CD4-positive, alpha-beta T cell treated with Interleukin-15 for 4 hours (primary cell): ENCODE measurements at regions not wholly inside any gene's neighbourhood (a gene's known extent, or its start where the extent isn't known, plus 50 kb on each side); places are given as distances from the start of the nearest gene placed in this dataset.

Experiments used
- DNase-seq: peaks from one replicate; pipeline ENCODE4 v3.0.0-alpha.2; 2020; ENCODE audit warnings: low spot score

DNA sequence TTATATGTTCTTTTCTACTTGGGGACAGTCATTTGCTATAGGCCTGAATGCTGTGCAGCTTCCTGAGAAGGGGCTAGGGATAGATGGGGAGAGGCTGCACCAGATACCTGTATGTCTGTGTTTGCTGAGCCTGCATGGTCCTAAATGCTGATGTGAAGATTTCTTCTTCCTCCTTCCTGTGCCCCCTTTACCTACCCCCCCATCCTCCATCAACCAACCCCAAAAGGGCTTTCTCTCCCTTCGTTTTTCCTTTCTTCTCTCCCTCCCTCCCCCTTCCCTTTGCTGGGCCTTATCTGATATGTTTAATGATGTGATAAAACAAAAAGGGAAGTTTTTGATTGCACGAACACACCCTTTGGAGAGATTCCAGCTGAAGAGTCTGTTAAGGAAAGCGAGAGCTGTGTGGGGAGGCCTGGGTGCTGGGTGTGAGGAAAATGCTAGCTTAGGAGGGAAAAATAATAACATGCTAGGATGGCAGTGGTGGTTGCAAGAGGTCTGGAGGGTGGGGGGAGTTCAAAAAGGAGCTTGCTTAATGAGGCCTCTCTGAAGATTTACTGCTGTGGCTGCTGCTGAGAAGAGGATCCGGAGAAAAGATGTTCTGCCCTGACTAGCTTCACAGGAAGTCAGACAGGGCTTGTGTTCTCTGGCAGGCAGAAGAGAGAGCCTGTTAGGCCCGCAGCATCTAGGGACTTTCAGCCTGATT, 101.8 kb downstream of the SAMD9 start:
- no peak for DNase-seq

DNA sequence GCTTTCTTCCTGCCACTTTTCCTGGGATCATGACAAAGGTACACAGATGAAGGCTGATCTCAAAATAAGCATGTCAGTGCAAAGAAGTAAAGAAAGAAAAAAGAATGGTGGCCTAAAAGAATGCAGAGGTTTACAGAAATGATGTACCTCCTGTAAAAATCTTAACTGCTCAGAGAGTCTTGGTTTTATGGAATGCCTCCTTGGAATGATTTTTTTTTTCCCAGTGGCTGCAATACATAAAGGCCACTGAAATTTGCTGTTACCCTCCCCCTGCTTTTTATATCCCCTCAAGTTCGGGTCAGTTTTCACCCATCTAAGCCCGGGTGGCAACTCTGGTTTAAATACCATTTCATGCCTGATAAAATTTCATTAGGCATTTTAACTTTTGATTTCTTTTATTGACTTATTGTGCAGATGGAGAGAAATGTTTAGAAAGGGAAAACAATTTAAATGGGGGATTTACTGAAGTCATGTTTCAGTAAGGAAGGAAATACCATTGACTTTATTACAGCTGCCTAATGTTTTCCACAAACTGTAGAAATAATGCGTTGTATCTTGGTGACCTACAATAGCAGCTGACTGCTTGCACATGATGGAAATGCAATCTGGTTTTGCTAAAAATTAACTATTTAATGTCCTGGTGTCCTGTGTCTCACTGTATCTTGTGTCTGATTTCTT, 102.5 kb downstream of the SAMD9 start:
- DNase-seq, result no peak

DNA sequence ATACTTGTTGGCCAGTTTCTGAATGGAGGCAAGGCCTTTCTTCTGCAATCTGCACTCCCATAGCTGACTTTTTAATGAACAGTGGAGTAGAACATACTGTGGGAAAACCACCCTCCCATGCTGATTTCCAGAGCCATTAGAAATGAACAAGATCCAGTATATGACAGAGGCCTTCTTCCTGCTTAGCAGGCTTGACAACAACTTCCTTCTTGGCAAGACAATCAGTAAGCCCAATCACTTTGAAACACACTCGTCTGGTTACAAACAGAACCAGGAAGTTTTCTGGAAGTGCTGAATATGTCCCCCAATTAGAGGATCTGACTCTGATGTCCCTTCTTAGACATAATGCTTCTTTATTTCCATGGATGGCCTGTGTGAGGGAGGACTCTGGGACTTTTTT, 103.4 kb downstream of the SAMD9 start:
- no peak for DNase-seq

DNA sequence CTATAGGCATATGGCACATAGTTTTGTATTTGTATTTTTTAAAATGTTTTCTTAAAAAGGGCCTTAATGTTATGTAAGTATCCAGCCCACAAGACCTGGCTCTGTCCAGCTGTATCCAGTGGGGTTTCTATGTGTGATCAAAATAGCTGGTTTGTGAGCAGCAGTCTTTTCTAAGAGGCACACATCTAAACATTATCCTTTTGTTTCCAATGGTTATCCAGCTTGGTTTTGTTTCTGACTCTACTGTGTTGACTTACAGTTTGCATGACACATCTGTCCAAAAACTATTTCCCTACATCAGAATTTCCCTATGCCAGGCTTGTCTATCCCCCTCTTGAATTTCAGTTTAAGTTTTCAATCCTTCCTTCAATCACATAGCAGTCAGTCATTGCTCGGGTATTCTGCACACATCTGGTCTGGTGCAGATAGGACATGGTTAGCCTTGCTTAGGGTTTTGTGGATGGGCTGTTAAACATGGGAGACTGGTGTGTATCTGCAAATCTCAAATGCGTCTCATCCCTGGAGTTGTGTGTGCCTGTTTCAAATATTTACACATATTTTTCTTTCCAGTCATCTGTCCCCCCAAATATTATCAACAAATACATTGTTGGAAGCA, 104.2 kb downstream of the SAMD9 start:
- DNase-seq, result no peak

DNA sequence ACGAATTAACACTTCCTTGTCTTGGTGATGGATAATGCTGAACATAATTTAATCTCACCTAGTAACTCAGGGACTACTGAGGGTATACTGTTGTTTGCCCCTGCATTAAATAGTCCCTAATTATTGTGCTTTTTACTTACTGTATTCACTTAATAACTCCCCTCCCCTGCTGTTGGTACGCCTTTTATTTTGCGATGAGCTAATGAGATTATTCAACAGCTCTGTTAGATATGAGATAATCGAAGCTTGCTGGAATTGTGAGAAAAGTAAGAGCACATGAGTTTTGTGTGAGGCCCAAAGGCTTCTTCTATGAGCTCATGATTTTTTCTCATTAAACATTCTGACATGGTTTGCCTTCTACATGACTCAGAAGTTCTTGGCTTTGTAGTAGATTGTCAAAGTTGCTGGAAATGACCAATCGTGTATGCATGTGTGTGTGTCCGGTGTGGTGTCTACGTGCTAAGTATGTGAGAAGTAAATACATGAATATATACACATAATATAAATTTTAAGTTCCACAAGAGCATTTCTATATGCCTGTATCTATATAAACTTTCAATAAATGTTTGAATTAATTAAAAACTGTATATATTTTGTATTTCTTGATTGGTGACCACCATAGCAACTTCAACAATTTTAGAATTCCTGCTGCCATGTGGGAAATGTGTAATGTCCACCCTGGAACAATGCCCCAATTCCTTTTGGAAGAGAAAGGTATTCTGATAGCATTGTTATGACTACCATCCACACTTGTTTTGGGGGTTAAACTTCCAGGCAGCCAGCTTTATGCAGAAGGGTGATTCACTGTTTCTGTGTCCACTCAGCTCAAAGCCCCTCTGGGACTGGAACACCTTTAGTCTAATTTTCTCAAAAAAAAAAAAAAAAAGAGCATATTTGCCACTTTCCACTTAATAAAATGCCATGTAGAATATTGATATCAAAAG, 106.2 kb downstream of the SAMD9 start:
- DNase-seq, result no peak

DNA sequence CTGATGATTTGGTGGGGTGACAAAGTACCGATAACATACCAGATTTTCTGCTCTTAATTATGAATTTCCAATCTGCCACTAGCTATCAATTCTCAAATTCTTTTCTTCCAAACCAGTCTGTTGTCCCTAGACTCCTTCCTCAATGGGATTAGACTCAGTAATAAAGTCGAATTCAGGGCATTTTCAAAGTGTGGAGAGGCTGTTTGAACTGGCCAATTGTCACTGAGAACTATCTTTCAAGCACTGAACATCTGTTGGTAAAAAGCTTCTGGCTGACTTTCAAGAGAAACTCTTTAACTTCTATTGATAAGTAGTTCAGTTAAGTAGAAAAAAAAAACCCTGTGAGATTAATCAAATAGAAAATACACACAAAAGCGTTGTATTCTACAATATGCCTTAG, 108.9 kb downstream of the SAMD9 start:
- DNase-seq, result no peak

DNA sequence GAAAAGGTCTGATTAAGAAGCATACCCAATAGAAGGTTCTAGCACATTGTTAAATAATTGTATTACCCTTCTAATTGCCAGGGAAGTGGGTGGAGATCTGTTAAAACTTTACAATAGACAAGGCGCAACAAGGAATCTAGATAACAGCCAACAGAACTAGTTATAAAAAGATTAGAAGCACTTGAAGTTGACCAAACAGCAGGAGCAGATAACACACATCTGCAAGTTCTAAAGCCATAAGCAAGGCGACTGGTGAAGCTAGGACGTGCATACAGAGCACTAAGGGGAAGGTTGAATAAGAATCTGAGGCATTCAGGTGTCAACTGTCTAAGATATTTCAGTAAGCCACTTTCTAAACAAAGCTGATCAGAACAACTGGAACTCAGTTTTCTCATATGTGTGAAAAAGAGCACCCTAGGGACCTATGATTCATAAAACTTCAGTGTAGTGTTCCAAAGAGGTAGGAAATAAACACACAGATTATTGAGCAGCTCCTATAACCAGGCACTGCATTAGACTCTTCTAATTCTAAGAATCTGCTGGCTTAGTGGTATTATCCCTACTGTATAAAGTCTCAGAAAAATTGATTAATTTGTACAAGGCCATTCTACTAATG, 111.2 kb downstream of the SAMD9 start:
- no peak for DNase-seq

DNA sequence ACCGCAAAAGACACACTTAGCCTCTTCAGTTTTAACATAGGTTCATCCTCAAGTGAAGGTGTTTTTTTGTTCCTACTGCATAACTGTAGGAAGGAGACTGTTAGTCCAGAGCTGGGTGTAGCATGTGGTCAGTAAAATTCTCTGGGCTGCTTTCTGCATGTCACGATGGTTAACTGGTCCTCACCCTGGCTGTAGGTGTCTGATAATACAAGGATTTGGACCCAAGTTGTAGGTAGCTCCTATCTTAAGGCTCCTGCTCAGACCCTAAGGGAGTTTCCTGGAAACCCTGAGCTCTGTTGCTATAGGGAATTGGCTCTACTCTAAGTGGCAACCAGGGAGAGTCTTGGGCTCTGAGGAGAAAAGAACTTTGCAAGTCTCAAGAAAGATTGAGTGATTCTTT, 112.9 kb downstream of the SAMD9 start:
- no peak for DNase-seq

DNA sequence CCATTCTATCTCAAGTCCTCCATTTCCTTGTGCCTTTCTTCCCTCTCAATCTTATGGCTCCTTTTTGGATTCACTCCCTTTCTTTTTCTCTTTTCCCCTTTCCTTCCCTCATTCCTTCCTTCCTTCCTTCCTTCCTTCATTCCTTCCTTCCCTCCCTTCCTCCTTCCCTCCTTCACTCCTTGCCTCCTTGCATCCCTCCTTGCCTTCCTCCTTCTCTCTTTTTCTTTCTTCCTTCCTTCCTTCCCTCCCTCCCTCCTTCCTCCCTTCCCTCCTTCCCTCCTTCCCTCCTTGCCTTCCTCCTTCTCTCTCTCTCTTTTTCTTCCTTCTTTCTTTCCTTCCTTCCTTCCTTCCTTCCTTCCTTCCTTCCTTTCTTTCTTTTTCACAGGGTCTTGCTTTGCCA, 120.1 kb downstream of the SAMD9 start:
- DNase-seq, result no peak

DNA sequence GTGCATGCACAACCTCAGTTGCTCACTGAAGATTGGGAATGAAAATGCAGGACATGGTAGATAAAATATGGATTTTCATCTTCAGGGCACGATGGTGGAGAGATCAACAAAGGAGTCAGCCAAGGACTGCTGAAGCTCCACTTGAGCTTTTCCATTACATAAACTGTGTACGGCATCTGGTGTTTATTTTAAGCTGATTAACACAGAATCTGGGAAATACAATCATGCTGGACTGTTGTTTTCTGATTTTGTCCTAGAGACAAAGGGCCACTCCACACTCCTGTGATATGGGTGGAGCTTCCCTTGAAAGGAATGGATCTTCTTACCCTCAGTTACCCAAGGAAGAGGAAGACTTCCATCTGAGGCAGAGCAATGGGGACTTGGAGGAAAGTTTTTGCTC, 120.6 kb downstream of the SAMD9 start:
- no peak for DNase-seq

DNA sequence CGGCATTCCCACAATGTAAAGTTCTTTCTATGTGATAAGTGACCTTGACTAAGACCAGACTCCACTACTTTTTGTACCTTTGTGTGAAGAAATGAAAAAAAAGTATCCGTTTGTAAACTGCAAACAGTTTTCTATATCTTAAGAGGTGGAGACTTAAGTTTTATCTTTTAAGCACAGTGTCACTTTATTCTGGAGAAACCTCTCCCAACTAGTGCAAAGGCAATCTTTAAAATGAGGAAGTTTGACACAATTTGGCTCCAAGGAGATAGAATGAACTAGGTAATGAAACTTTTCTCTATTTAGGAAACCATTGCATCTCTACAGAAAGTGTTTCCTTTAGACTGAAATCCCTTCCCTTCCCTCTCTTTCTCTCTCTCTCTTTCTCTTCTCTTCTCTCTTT, 122.9 kb downstream of the SAMD9 start:
- no peak for DNase-seq

DNA sequence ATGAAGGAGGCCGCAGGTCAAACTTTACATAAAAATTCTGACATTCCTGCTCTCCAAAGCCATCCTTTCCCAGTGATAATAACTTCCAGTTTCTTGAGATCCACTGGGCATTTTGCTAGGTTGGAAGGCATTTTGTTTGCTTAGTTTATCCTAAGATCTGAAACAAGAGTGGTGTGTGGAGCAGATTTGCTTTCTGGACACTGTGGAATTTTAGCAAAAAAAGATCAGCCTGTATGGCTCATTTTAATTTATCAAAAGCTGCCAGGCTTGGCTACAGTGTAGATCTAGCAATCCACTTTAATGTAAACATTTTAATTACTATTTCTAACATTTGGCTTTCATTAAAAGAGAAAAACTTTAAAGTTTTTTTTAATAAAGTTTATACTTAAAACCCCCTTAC, 124.8 kb downstream of the SAMD9 start:
- no peak for DNase-seq

DNA sequence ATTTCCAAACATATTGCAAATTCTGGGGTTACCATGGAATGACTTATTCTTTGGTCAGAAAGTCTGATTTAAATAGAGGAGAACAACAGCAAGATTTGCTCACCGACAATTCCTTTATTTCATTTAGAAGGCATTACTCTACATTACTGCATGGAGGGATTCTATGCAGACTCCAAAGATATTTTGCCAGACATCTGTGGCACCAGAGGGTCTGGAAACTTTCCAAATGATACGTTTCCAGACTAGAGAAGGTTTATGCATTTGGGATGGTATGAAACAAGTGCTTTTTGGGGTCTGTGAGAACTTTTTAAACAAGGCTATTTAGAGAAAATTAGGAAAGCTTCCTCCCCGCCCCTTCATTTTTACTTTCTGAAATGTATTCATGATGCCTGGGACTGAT, 125.3 kb downstream of the SAMD9 start:
- no peak for DNase-seq

DNA sequence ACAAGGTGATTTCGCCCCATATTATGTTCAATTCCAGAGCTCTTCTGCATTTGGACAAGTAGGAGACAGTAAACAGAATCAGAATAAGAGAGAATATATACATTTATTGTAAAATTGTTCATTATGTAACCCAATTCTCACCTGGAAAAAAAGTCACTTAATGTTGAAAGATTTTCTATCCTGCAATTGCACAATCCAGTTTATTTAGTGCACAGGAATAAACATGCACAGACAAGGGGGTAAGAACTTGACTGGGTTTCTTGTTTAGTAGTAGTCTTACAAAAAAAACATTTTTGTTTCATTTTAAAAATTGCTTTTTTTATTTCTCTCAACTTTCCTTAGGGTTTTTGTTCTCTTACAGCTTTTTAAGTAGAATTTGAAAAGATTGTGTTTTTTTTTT, 126.6 kb downstream of the SAMD9 start:
- DNase-seq, result no peak

DNA sequence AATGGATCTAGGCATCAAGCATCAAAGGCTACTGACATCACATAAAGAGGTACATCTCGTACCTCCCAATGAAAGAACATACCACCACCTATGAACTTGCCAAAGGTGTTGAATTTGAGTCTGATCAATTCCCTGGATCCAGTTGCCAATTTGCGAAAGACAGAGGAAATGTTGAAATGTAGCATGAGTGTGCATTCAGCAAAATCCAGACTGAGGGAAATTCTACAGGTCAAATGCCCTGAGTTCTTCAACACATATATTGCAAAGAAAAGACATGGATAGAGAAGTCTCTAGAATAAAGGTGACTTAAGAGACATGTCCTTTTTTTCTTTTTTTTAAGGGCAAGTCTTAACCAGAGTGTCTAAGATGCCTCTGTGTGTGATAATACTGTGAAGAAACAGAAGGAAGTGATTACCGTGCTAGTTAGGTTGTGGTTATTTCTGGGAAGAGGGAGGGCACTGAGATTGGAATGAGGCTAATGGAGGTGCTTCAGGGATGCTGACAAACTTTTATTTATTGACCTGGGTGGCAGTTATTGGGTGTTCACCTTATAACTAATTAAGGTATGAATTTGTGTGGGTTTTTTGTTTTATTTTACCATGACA, 128.7 kb downstream of the SAMD9 start:
- DNase-seq, result no peak

DNA sequence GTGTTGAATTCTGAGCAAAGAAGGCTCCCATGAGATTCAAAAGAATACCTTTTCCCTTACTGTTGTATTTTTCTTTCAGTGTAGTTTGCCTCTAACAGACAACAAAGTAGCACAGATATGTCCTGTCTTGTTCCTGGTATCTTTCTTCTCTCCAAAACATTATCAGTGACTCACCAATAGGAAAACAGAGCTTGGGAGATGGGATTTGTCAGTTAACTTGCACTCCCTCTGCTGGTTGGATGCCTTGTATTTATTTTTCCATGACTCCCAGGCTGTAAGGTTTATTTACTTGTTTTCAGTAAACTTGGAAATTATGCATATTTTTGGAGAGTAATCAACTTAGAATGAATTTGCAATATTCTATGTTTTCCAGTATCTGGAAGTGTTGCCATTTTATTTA, 129.7 kb downstream of the SAMD9 start:
- DNase-seq, result no peak

DNA sequence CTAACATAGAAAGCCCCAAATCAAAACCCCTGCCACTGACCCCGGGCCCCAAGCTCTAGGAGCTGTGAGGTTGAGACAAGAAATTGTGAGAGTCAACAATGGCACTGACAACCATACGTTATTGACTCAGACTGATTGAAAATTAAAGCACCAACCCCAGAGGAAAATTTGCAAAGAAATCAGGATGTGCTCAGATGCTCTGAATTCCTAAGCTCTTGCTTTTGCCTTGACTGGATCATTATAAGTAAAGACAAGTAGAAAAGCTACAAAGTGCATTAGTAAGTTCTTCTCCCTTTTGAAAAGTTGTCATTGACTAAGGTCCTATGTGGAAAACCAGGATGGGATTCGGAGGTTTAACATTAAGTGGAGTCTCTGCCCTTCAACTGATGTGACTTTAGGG, 130.2 kb downstream of the SAMD9 start:
- no peak for DNase-seq

DNA sequence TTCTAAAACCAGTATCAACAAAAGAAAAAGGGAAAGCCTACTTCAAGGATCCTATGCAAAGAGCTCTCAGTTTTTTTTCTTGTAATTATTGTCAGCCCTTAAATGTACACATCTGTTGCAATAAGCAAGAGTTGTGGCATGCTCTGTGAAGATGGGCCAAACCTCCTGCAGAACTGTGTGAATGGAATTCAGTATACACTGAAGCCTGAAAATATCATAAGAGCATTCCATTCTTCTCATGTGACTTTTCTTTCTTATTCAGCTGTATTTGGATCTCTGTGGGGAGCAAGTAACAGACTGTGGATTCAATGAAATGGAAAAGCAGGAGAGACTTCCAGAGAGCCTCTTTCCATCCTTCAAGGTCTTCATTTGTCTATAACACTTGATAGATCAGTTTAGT, 130.7 kb downstream of the SAMD9 start:
- no peak for DNase-seq

DNA sequence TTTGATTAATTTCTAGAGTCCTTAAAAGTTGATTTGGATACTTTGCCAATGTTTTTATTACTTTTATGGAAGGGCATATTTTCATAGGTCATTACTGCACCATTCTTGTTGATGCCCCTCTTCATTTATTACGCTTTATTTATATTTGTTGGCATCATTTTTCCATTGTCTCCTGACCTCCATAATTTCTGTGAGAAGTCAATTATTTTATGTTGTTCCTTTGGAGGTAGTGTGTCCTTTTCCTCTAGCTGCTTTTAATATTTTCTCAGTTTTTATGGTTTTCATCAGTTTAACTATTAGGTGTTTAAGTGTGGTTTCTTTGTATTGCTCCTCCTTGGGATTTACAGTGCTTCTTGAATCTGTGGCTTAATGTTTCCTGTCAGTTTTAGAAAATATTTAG, 134.9 kb downstream of the SAMD9 start:
- DNase-seq, result no peak

DNA sequence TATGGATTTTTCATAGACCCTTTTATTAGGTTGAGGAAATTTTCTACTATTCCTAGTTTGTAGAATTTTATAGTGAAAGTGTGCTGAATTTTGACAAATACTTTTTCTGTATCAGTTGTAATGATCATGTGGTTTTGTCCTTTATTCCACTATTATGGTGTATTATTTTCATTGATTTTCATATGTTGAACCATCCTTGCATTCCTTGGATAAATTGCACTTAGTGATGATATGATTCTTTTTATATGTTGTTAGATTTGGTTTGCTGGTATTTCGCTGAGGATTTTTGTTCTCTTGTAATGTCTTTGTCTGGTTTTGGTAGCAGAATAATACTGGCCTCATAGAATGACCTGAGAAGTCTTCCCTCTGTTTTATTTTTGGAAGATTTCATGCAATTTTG, 140.6 kb upstream of the CDK6 start:
- no peak for DNase-seq

DNA sequence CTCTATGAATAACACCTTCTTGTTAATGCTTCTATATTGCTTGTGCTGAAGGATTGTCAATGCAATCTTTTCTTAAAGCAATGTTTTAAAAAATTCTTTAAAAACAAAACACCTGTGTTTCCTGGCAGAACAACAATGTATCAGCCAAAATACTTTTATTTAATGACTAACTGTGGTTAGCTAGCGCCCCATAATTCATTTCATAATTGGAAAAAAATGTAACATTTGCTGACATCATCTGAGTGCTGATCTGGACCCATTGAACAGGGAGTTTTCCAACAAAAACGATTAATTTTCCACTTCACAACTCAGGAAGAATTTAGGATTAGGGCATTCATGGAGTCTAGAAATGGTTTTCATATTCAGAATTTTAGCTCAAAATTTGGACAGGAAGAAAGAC, 137.6 kb upstream of the CDK6 start:
- DNase-seq, result no peak

DNA sequence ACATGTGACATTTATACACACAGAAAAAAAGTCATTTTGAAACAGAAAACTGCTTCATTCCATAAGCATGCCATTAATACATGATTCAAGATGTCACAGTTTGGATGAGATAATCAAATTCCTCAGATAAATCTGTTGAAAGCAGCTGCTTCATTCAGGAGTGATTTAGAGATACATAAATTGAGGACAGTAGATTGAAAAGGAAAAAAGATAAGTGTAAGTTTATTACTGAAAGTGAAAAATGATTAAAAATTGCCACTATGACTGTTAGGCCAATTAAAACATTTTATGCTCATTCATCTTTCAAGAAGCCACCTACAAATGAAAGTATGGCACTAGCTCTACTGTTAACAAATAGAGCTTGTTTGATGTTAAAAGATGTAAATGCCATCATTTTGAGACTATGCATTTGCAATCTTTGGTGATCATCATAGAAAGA, 136.9 kb upstream of the CDK6 start:
- DNase-seq, result no peak
